ENCODE measurements at regions not wholly inside any gene's neighbourhood (a gene's known extent, or its start where the extent isn't known, plus 50 kb on each side); places are given as distances from the start of the nearest gene placed in this dataset.

GRCh38 chr17:71398025-71398424, 722.8 kb upstream of the SOX9 start:
- no peak for DNase-seq (ENCODE audit: extremely low read depth, low read depth)

- no peak for DNase-seq (ENCODE audit: extremely low read depth, low read depth)
These were observed 722.0 kb upstream of the SOX9 start for GRCh38 chr17:71398800-71399219.

- no peak for DNase-seq (ENCODE audit: extremely low read depth, low read depth)
These were observed 721.6 kb upstream of the SOX9 start for GRCh38 chr17:71399221-71399620.

GRCh38 chr17:71399649-71400048, 721.2 kb upstream of the SOX9 start:
- no peak for DNase-seq (ENCODE audit: extremely low read depth, low read depth)

GRCh38 chr17:71402007-71402406, 718.8 kb upstream of the SOX9 start:
- no peak for DNase-seq (ENCODE audit: extremely low read depth, low read depth)

- no peak for DNase-seq (ENCODE audit: extremely low read depth, low read depth)
These were observed 718.1 kb upstream of the SOX9 start for GRCh38 chr17:71402661-71403141.

GRCh38 chr17:71405101-71405500, 715.7 kb upstream of the SOX9 start:
- DNase-seq (ENCODE audit: extremely low read depth, low read depth), result no peak

- no peak for DNase-seq (ENCODE audit: extremely low read depth, low read depth)
These were observed 712.8 kb upstream of the SOX9 start for GRCh38 chr17:71407981-71408380.

- DNase-seq (ENCODE audit: extremely low read depth, low read depth), result no peak
These were observed 711.7 kb upstream of the SOX9 start for GRCh38 chr17:71409137-71409536.

GRCh38 chr17:71409712-71410111, 711.1 kb upstream of the SOX9 start:
- DNase-seq (ENCODE audit: extremely low read depth, low read depth), result no peak

- DNase-seq (ENCODE audit: extremely low read depth, low read depth), result peak; percentile 60
These were observed 708.0 kb upstream of the SOX9 start for GRCh38 chr17:71412803-71413202.

GRCh38 chr17:71413935-71414334, 706.9 kb upstream of the SOX9 start:
- no peak for DNase-seq (ENCODE audit: extremely low read depth, low read depth)

- DNase-seq (ENCODE audit: extremely low read depth, low read depth), result no peak
These were observed 703.7 kb upstream of the SOX9 start for GRCh38 chr17:71417142-71417541.

- no peak for DNase-seq (ENCODE audit: extremely low read depth, low read depth)
These were observed 697.9 kb upstream of the SOX9 start for GRCh38 chr17:71422968-71423367.

- DNase-seq (ENCODE audit: extremely low read depth, low read depth), result no peak
These were observed 696.8 kb upstream of the SOX9 start for GRCh38 chr17:71423871-71424546.

- no peak for DNase-seq (ENCODE audit: extremely low read depth, low read depth)
These were observed 693.0 kb upstream of the SOX9 start for GRCh38 chr17:71427801-71428200.

GRCh38 chr17:71428897-71429296, 691.9 kb upstream of the SOX9 start:
- DNase-seq (ENCODE audit: extremely low read depth, low read depth), result no peak

- no peak for DNase-seq (ENCODE audit: extremely low read depth, low read depth)
These were observed 690.5 kb upstream of the SOX9 start for GRCh38 chr17:71430281-71430680.

GRCh38 chr17:71431146-71431545, 689.7 kb upstream of the SOX9 start:
- no peak for DNase-seq (ENCODE audit: extremely low read depth, low read depth)

GRCh38 chr17:71432378-71433315, 688.2 kb upstream of the SOX9 start:
- DNase-seq (ENCODE audit: extremely low read depth, low read depth), result no peak

- DNase-seq (ENCODE audit: extremely low read depth, low read depth), result no peak
These were observed 686.1 kb upstream of the SOX9 start for GRCh38 chr17:71434716-71435115.

- DNase-seq (ENCODE audit: extremely low read depth, low read depth), result no peak
These were observed 684.3 kb upstream of the SOX9 start for GRCh38 chr17:71436479-71436878.
